Gastroesophageal sphincter (tissue), 3 donors: ENCODE measurements at regions not wholly inside any gene's neighbourhood (a gene's known extent, or its start where the extent isn't known, plus 50 kb on each side); places are given as distances from the start of the nearest gene placed in this dataset.

Source experiments
- CTCF ChIP-seq, 4 experiments: fragments of 200-600 bp in 2 of 4; fragments of 450-650 bp in 2 of 4; sonication (generic) in 1 of 4; IDR thresholded peaks; one replicate each; pipeline ENCODE4 v1.5.1; 2017 to 2019; ENCODE audit warnings: antibody characterized with exemption in 4 of 4, mild to moderate bottlenecking in 2 of 4, moderate library complexity in 2 of 4
- EP300 ChIP-seq: sonication (generic); formaldehyde crosslinking; IDR thresholded peaks from one replicate; pipeline ENCODE4 v1.6.1; 2017; ENCODE audit warnings: antibody characterized with exemption, mild to moderate bottlenecking
- POLR2A ChIP-seq, 2 donors: fragments of 450-650 bp; IDR thresholded peaks; one replicate each; pipeline ENCODE4 v1.6.1; 2017; ENCODE audit warnings: antibody characterized with exemption in 2 of 2, mild to moderate bottlenecking in 2 of 2, moderate library complexity in 1 of 2
- POLR2AphosphoS5 ChIP-seq: sonication (generic); formaldehyde crosslinking; IDR thresholded peaks from one replicate; pipeline ENCODE4 v1.6.1; 2017; ENCODE audit warnings: antibody characterized with exemption

GRCh38 chrX:124634363-124634762 is 288.0 kb downstream of the SH2D1A start:
- TF ChIP-seq CTCF (IDR thresholded peaks at IDR 0.05) (no peak), POLR2AphosphoS5 (no peak), EP300 (no peak), POLR2A (IDR thresholded peaks at IDR 0.05) (no peak)
